ENCODE measurements at regions not wholly inside any gene's neighbourhood (a gene's known extent, or its start where the extent isn't known, plus 50 kb on each side); places are given as distances from the start of the nearest gene placed in this dataset.

DNA sequence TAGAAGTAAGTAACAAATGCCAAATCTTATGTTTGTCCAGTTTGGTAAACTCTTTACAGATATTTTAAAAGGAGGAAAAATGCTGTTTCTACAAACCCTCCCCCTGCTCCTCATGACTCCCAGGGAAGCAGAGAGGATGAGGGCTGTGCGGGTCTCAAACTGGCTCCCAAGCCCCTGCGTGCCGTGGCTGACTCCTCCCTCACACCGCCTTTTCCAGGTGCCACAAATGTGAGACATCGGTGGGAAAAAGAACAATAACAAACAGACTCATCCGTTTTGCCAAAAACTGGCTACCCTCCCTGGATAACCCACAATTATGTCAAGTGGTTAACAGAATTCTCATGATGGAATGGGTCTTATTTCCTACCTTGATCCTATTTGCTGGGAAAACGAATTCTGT, 594.6 kb downstream of the PTPRU start:
- Histone ChIP-seq H3K4me3 (ENCODE audit: low read depth in 1 of 2, low read length in 2 of 2) (no peak overlapping the region), H3K36me3 (ENCODE audit: control insufficient read depth in 2 of 2, insufficient read depth in 2 of 2, low read length in 1 of 2) (no peaks in the 10 kb centered on the region), H3K4me1 (ENCODE audit: control insufficient read depth in 2 of 2, insufficient read depth in 2 of 2, low read length in 1 of 2) (no peaks in the 10 kb centered on the region), H3K27me3 (ENCODE audit: control insufficient read depth in 1 of 2, insufficient read depth in 2 of 2, low read length in 2 of 2) (no peaks in the 10 kb centered on the region), H3K9me3 (ENCODE audit: control insufficient read depth in 2 of 2, insufficient read depth in 1 of 2, low read depth in 1 of 2, low read length in 1 of 2) (no peaks in the 10 kb centered on the region), H3K27ac (ENCODE audit: low read depth in 2 of 2, low read length in 1 of 2) (no peak overlapping the region)
- 56 to 64% methylated on average over 7 of the region's 7 CpGs for WGBS, 2 donors

- WGBS, 2 donors, result 65% methylated on average over 8 of the region's 8 CpGs
- no peak overlapping the region for H3K4me3 ChIP-seq (ENCODE audit: low read depth in 1 of 2, low read length in 2 of 2)
- H3K27ac ChIP-seq (ENCODE audit: low read depth in 2 of 2, low read length in 1 of 2), result no peak overlapping the region
- no peaks in the 10 kb centered on the region for H3K4me1 ChIP-seq (ENCODE audit: control insufficient read depth in 2 of 2, insufficient read depth in 2 of 2, low read length in 1 of 2)
- peaks cover 0 to 2% of the 10 kb centered on the region in 2 donors for H3K9me3 ChIP-seq (ENCODE audit: control insufficient read depth in 2 of 2, insufficient read depth in 1 of 2, low read depth in 1 of 2, low read length in 1 of 2)
- H3K27me3 ChIP-seq (ENCODE audit: control insufficient read depth in 1 of 2, insufficient read depth in 2 of 2, low read length in 2 of 2), result no peaks in the 10 kb centered on the region
- H3K36me3 ChIP-seq (ENCODE audit: control insufficient read depth in 2 of 2, insufficient read depth in 2 of 2, low read length in 1 of 2), result no peaks in the 10 kb centered on the region
These were observed 594.1 kb downstream of the PTPRU start for GRCh38 chr1:29830383-29830782.

DNA sequence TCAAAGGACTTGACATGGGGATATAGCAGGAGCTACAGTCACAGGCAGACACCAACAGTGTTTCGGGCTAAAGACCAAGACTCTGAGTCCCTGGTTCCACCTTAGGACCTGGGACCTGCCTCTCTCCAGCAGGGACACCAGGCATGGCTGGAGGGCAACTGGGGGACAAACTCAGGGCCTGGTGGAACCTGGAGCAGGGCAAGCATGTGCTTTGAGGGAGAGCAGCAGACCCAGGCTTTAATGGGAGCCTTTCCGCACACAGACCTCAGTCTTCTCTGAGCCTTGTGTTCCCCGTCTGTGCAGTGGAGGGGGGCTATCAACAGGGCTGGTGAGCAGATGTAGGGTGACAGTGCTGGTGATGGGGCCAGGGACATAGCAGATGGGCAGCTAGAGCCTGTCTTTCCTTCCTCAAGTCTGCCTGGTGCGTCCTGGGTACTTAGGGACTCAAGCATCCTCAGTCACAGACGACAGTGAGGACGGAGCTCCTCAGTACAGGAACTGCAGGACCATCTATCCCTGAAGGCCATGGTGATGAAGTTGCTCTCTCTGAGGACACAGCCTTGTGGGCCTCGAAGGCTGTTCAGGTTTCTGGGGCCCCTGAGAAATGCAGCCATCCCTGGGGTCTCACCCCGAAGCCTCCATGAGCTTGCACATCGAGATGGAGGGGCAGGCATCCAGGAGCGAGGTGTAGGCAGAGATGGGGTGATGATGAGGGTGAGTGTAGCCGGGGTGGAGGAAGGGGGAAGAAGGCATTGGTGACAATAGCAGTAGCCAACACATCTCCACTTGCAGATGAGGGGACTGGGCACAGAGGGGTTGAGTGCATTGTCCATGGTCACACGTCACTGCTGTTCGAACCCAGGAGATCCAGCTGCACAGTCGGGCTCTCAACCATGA, 593.4 kb downstream of the PTPRU start:
- WGBS, 2 donors, result 85% methylated on average over 14 of the region's 14 CpGs
- H3K27ac ChIP-seq (ENCODE audit: low read depth in 2 of 2, low read length in 1 of 2), result no peak overlapping the region
- no peaks in the 10 kb centered on the region for H3K27me3 ChIP-seq (ENCODE audit: control insufficient read depth in 1 of 2, insufficient read depth in 2 of 2, low read length in 2 of 2)
- H3K9me3 ChIP-seq (ENCODE audit: control insufficient read depth in 2 of 2, insufficient read depth in 1 of 2, low read depth in 1 of 2, low read length in 1 of 2), result peaks cover 0 to 2% of the 10 kb centered on the region in 2 donors
- H3K4me1 ChIP-seq (ENCODE audit: control insufficient read depth in 2 of 2, insufficient read depth in 2 of 2, low read length in 1 of 2), result peaks cover 0 to 3% of the 10 kb centered on the region in 2 donors
- no peaks in the 10 kb centered on the region for H3K36me3 ChIP-seq (ENCODE audit: control insufficient read depth in 2 of 2, insufficient read depth in 2 of 2, low read length in 1 of 2)
- H3K4me3 ChIP-seq (ENCODE audit: low read depth in 1 of 2, low read length in 2 of 2), result no peak overlapping the region

- H3K36me3 ChIP-seq (ENCODE audit: control insufficient read depth in 2 of 2, insufficient read depth in 2 of 2, low read length in 1 of 2), result no peaks in the 10 kb centered on the region
- no peaks in the 10 kb centered on the region for H3K27me3 ChIP-seq (ENCODE audit: control insufficient read depth in 1 of 2, insufficient read depth in 2 of 2, low read length in 2 of 2)
These were observed 592.5 kb downstream of the PTPRU start for GRCh38 chr1:29828526-29829447.

DNA sequence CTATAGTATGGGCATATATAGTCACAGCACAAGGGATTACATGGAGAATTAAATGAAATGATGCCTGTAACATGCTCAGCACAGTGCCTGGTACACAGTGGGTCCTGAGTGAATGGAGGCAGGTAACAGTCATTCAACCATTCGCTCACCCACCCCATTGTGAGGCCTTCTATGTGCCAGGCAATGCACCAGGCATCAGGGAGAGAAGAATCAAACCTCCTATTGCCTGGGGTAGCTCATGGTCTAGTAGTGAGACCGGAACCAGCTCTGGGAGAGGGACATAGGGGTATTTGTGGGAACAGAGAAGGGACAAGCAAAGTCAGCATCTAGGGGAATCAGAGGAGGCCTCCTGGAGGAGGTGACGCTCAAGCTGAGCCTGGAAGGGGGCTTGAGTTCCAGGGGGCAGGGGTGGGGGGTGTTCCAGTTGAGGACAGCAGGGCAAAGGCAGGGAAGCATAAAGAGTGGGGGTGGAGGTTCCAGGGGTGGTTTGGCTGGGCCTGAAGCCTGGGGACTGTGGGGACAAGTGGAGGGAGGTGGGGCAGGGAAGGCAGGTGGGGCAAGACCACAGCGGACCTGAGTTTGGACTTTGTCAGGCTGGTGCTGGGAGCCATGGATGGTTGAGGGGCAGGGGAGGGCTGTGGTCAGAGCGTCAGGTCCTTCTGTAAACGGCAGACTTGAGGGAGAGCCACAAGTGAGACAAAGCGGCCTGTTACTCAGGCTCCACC, 591.6 kb downstream of the PTPRU start:
- Histone ChIP-seq H3K27me3 (ENCODE audit: control insufficient read depth in 1 of 2, insufficient read depth in 2 of 2, low read length in 2 of 2) (no peaks in the 10 kb centered on the region), H3K4me1 (ENCODE audit: control insufficient read depth in 2 of 2, insufficient read depth in 2 of 2, low read length in 1 of 2) (peaks cover 0 to 3% of the 10 kb centered on the region in 2 donors), H3K4me3 (ENCODE audit: low read depth in 1 of 2, low read length in 2 of 2) (no peak overlapping the region), H3K27ac (ENCODE audit: low read depth in 2 of 2, low read length in 1 of 2) (no peak overlapping the region), H3K36me3 (ENCODE audit: control insufficient read depth in 2 of 2, insufficient read depth in 2 of 2, low read length in 1 of 2) (no peaks in the 10 kb centered on the region), H3K9me3 (ENCODE audit: control insufficient read depth in 2 of 2, insufficient read depth in 1 of 2, low read depth in 1 of 2, low read length in 1 of 2) (peaks cover 0 to 2% of the 10 kb centered on the region in 2 donors)
- 75 to 79% methylated on average over 7 of the region's 7 CpGs for WGBS, 2 donors

More at GRCh38 chr1:29828526-29829447, 592.5 kb downstream of the PTPRU start:
- H3K9me3 ChIP-seq (ENCODE audit: control insufficient read depth in 2 of 2, insufficient read depth in 1 of 2, low read depth in 1 of 2, low read length in 1 of 2), result peaks cover 0 to 2% of the 10 kb centered on the region in 2 donors
- H3K27ac ChIP-seq (ENCODE audit: low read depth in 2 of 2, low read length in 1 of 2), result no peak overlapping the region
- WGBS, 2 donors, result 65 to 70% methylated on average over 23 of the region's 23 CpGs
- peaks cover 0 to 3% of the 10 kb centered on the region in 2 donors for H3K4me1 ChIP-seq (ENCODE audit: control insufficient read depth in 2 of 2, insufficient read depth in 2 of 2, low read length in 1 of 2)
- H3K4me3 ChIP-seq (ENCODE audit: low read depth in 1 of 2, low read length in 2 of 2), result no peak overlapping the region

DNA sequence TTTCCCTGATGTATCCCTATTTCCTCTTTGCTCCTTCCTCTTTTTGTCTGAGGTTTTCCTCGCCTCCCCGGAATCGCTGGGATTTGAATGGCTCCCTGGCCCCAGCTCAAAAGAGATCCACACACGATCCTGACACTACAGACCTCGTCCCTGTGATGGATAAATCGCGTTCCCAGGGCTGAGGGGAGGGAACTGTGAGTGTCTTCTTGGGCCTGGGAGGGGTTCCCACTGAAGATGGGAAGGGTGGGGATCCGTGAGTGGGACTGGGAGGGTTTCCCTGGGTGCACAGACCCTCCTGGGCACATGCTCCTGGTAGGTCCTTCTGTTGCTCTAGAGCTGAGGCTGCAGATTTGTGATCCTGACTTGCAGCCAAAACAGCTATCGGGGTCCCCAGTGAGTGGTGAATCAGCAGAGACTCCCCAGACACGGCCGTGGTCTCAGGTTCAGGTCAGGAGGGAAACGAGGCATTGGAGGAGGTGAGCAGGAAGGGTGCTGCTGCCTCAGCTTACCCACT, 591.0 kb downstream of the PTPRU start:
- WGBS, 2 donors, result 57 to 61% methylated on average over 12 of the region's 12 CpGs
- no peak overlapping the region for H3K4me3 ChIP-seq (ENCODE audit: low read depth in 1 of 2, low read length in 2 of 2)

GRCh38 chr1:29826646-29827045, 590.3 kb downstream of the PTPRU start:
- WGBS, 2 donors, result 71 to 75% methylated on average over 5 of the region's 5 CpGs
- H3K4me3 ChIP-seq (ENCODE audit: low read depth in 1 of 2, low read length in 2 of 2), result no peak overlapping the region
- H3K36me3 ChIP-seq (ENCODE audit: control insufficient read depth in 2 of 2, insufficient read depth in 2 of 2, low read length in 1 of 2), result no peaks in the 10 kb centered on the region
- H3K27me3 ChIP-seq (ENCODE audit: control insufficient read depth in 1 of 2, insufficient read depth in 2 of 2, low read length in 2 of 2), result no peaks in the 10 kb centered on the region
- no peak overlapping the region for H3K27ac ChIP-seq (ENCODE audit: low read depth in 2 of 2, low read length in 1 of 2)
- peaks cover 0 to 2% of the 10 kb centered on the region in 2 donors for H3K9me3 ChIP-seq (ENCODE audit: control insufficient read depth in 2 of 2, insufficient read depth in 1 of 2, low read depth in 1 of 2, low read length in 1 of 2)
- H3K4me1 ChIP-seq (ENCODE audit: control insufficient read depth in 2 of 2, insufficient read depth in 2 of 2, low read length in 1 of 2), result peaks cover 0 to 3% of the 10 kb centered on the region in 2 donors

More for the DNA sequence above, 591.0 kb downstream of the PTPRU start:
- no peak overlapping the region for H3K27ac ChIP-seq (ENCODE audit: low read depth in 2 of 2, low read length in 1 of 2)
- H3K9me3 ChIP-seq (ENCODE audit: control insufficient read depth in 2 of 2, insufficient read depth in 1 of 2, low read depth in 1 of 2, low read length in 1 of 2), result peaks cover 0 to 2% of the 10 kb centered on the region in 2 donors
- peaks cover 0 to 3% of the 10 kb centered on the region in 2 donors for H3K4me1 ChIP-seq (ENCODE audit: control insufficient read depth in 2 of 2, insufficient read depth in 2 of 2, low read length in 1 of 2)
- no peaks in the 10 kb centered on the region for H3K27me3 ChIP-seq (ENCODE audit: control insufficient read depth in 1 of 2, insufficient read depth in 2 of 2, low read length in 2 of 2)
- H3K36me3 ChIP-seq (ENCODE audit: control insufficient read depth in 2 of 2, insufficient read depth in 2 of 2, low read length in 1 of 2), result no peaks in the 10 kb centered on the region

DNA sequence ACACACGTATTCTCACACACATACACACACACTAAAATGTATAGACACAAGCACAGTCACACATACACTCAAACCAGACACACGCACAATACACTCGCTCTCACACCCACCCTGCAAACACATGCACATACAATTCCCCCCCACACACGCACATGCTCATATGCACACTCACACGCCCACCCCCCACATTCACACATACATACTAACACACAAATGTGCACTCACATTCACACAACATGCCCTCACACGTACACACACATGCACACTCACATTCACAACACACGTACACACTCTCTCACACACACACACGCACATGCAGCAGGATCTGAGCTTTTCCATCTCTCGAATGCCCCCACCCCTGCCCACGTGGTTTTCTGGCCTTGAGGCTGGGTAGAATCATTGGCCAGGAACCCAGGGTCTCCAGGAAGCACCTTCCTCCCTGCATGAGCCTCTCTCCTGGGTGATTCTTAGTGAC, 589.7 kb downstream of the PTPRU start:
- Histone ChIP-seq H3K27ac (ENCODE audit: low read depth in 2 of 2, low read length in 1 of 2) (no peak overlapping the region), H3K9me3 (ENCODE audit: control insufficient read depth in 2 of 2, insufficient read depth in 1 of 2, low read depth in 1 of 2, low read length in 1 of 2) (peaks cover 0 to 2% of the 10 kb centered on the region in 2 donors), H3K4me1 (ENCODE audit: control insufficient read depth in 2 of 2, insufficient read depth in 2 of 2, low read length in 1 of 2) (peaks cover 0 to 3% of the 10 kb centered on the region in 2 donors), H3K27me3 (ENCODE audit: control insufficient read depth in 1 of 2, insufficient read depth in 2 of 2, low read length in 2 of 2) (no peaks in the 10 kb centered on the region), H3K4me3 (ENCODE audit: low read depth in 1 of 2, low read length in 2 of 2) (no peak overlapping the region), H3K36me3 (ENCODE audit: control insufficient read depth in 2 of 2, insufficient read depth in 2 of 2, low read length in 1 of 2) (no peaks in the 10 kb centered on the region)
- WGBS, 2 donors, result 79% methylated on average over 10 of the region's 10 CpGs

All from esophagus (tissue), 2 donors.